ENCODE measurements at regions not wholly inside any gene's neighbourhood (a gene's known extent, or its start where the extent isn't known, plus 50 kb on each side); places are given as distances from the start of the nearest gene placed in this dataset.

DNA sequence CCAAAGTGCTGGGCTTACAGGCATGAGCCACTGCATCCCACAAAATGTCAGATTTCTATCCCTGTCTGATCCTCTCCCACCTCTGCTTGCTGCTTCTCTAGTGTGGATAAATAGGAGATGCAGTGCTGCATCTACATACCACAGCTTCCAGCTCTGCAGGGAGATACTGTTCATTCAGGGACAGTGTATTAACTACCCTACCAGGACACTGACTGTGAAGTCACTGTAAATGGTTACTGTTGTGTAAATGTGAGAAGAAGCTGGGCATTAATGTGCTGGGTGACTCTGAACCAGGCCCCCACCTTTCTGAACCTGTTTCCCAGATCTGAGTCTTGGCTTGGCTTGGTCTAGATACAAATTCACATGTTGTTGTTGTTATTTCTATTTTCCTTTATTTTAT, 488.6 kb upstream of the SULF2 start:
- DNase-seq (ENCODE audit: low read depth, low spot score): no peak
- in situ Hi-C loops (cut with HindIII; ENCODE audit: low sequenced_read_pairs): no loop called here
- no peak overlapping the region for H3K4me3 ChIP-seq (ENCODE audit: low read depth, low read length)
- TF ChIP-seq, protein P1, sequence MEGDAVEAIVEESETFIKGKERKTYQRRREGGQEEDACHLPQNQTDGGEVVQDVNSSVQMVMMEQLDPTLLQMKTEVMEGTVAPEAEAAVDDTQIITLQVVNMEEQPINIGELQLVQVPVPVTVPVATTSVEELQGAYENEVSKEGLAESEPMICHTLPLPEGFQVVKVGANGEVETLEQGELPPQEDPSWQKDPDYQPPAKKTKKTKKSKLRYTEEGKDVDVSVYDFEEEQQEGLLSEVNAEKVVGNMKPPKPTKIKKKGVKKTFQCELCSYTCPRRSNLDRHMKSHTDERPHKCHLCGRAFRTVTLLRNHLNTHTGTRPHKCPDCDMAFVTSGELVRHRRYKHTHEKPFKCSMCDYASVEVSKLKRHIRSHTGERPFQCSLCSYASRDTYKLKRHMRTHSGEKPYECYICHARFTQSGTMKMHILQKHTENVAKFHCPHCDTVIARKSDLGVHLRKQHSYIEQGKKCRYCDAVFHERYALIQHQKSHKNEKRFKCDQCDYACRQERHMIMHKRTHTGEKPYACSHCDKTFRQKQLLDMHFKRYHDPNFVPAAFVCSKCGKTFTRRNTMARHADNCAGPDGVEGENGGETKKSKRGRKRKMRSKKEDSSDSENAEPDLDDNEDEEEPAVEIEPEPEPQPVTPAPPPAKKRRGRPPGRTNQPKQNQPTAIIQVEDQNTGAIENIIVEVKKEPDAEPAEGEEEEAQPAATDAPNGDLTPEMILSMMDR (IDR thresholded peaks at IDR 0.05; ENCODE audit: low read depth, low read length): no peak

DNA sequence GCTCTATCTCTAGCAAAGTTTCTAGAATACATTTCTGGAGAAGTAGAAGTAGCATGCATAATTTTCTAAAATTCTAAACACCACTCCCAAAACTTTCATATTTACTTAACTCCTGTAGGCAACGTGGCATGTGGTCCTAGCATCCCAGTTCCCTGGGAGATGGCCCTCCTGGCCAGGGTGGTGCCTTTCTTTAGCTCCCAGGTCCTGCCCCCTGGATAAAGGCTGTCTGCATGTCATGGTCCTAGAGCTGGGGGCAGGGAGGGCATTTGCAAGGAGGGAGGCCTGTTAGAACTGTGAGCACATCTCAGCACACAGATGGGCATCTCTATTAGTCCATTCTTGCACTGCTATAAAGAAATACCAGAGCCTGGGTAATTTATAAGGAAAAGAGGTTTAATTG, 485.6 kb upstream of the SULF2 start:
- no peak for DNase-seq (ENCODE audit: low read depth, low spot score)
- TF ChIP-seq, protein P1 (IDR thresholded peaks at IDR 0.05; ENCODE audit: low read depth, low read length): no peak
- no peak overlapping the region for H3K4me3 ChIP-seq (ENCODE audit: low read depth, low read length)
- in situ Hi-C loops (cut with HindIII; ENCODE audit: low sequenced_read_pairs): no loop called here

DNA sequence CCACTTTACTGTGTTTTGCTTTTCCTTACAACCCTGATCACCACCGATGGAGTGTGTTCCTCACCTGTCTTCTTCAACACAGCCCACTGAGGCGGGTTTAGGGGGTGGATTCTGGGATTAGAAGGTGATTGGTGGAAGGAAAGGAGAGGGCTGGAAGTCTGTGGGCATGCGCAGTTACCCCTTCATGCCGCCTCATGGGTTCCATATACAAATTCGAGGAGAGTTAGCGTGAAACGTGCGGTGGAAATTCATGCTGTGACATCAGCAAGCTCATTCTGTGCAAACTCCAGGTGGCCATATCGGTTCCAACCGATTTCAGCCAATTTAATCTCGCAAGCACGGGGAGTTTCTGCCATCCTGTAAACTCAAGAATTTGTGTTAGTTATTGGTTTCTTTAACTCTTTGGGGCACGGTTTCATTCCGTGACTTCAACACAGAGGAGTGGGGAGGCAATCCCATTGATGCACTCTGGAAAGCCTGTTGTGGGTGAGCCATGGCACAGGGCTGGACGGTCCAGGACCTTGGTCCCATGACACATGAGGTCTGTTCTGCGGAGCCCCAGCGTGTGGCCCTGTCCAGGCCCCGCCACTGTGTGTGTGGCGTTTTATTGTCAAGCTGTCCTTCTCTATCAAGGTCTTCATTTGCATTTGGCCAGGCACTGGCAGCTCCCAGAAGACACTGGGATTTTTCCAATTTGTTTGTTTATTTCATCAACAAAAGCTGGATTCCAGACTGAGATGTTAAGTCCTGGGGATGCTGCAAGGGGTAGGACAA, 482.8 kb upstream of the SULF2 start:
- no peak for DNase-seq (ENCODE audit: low read depth, low spot score)
- no peak overlapping the region for H3K4me3 ChIP-seq (ENCODE audit: low read depth, low read length)
- in situ Hi-C loops (cut with HindIII; ENCODE audit: low sequenced_read_pairs): no loop called here
- TF ChIP-seq, protein P1 (IDR thresholded peaks at IDR 0.05; ENCODE audit: low read depth, low read length): no peak

DNA sequence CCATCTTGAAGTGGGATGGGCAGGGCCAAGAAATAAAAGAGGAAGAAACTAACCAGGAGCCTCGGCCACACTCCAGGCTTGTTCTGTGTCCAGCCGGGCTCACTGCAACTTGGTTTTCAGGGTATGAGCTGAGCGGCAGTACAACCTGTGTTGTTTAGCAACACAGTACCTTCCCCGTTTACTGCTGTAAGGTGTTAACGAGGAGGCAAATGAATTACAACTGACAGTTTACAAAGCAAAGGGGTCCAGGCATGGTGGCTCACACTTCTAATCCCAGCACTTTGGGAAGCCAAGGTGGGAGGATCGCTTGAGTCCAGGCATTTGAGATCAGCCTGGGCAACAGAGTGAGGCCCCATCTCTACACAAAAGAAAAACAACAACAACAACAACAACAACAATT, 481.3 kb upstream of the SULF2 start:
- in situ Hi-C loops (cut with HindIII; ENCODE audit: low sequenced_read_pairs): no loop called here
- DNase-seq (ENCODE audit: low read depth, low spot score): no peak
- no peak overlapping the region for H3K4me3 ChIP-seq (ENCODE audit: low read depth, low read length)
- TF ChIP-seq, protein P1 (IDR thresholded peaks at IDR 0.05; ENCODE audit: low read depth, low read length): no peak

DNA sequence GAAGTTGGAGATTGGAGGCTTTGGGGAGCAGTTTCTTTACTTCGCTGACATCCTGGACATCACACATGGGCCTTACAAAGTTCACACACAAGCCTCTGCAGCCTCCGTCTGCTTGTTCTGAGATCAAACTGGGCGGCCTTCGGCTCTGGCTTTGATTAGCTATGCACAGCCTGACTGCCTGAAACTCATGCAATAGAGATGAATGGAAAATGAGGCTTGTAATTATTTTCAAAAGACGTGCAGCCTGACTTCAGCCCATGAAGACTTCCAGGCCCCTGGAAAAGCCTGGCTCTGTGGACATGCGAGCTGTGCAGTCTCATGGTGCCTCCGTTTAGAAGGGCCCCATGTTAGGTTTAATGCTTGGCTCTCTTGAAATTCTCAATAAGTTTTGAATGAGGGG, 480.5 kb upstream of the SULF2 start:
- no peak for DNase-seq (ENCODE audit: low read depth, low spot score)
- TF ChIP-seq, protein P1 (IDR thresholded peaks at IDR 0.05; ENCODE audit: low read depth, low read length): no peak
- no peak overlapping the region for H3K4me3 ChIP-seq (ENCODE audit: low read depth, low read length)
- in situ Hi-C loops (cut with HindIII; ENCODE audit: low sequenced_read_pairs): no loop called here

DNA sequence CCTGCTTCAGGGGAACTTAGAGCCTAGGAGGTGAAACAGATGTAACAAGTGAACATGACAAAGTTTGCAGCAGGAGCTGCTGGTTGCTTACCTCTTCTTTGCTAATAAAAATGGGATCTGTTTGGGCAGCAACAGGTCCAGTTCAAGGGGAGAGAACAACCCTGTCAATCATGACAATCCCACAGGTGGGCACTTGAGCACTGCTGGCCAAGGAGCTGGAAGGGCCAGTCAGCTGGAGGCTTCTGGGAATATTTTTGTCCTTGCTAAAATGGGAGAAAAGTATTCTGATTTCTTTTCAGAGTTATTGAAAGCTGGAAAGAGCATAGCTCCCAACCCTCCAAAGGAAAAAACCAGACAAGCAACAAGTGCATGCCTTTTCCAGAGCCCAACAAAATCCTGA, 477.7 kb upstream of the SULF2 start:
- no peak overlapping the region for H3K4me3 ChIP-seq (ENCODE audit: low read depth, low read length)
- in situ Hi-C loops (cut with HindIII; ENCODE audit: low sequenced_read_pairs): no loop called here
- DNase-seq (ENCODE audit: low read depth, low spot score): no peak
- TF ChIP-seq, protein P1 (IDR thresholded peaks at IDR 0.05; ENCODE audit: low read depth, low read length): no peak
